Kidney epithelial cell (primary cell): ENCODE measurements at regions not wholly inside any gene's neighbourhood (a gene's known extent, or its start where the extent isn't known, plus 50 kb on each side); places are given as distances from the start of the nearest gene placed in this dataset.

Experiments used
- DNase-seq: peaks from one replicate; pipeline ENCODE4 v3.0.0-alpha.2; 2010; ENCODE audit warnings: low read depth
- H3K27me3 ChIP-seq: 2 replicates; pipeline ENCODE4 v1.6.0; 2011; ENCODE audit warnings: low read length; ENCODE audit not compliant: control insufficient read depth, insufficient read depth
- H3K36me3 ChIP-seq: 2 replicates; pipeline ENCODE4 v1.5.1; 2011; ENCODE audit warnings: low read length; ENCODE audit not compliant: control insufficient read depth, insufficient read depth
- H3K4me3 ChIP-seq: 2 replicates; pipeline ENCODE4 v1.5.1; 2011; ENCODE audit warnings: low read depth, mild to moderate bottlenecking, control low read depth, low read length
- TF ChIP-seq, protein P1 (sequence below): IDR thresholded peaks from 2 replicates; pipeline ENCODE4 v1.5.1; 2011; ENCODE audit warnings: mild to moderate bottlenecking, moderate library complexity, low read length, control low read depth, inconsistent platforms; ENCODE audit not compliant: insufficient read depth, poor library complexity, severe bottlenecking

DNA sequence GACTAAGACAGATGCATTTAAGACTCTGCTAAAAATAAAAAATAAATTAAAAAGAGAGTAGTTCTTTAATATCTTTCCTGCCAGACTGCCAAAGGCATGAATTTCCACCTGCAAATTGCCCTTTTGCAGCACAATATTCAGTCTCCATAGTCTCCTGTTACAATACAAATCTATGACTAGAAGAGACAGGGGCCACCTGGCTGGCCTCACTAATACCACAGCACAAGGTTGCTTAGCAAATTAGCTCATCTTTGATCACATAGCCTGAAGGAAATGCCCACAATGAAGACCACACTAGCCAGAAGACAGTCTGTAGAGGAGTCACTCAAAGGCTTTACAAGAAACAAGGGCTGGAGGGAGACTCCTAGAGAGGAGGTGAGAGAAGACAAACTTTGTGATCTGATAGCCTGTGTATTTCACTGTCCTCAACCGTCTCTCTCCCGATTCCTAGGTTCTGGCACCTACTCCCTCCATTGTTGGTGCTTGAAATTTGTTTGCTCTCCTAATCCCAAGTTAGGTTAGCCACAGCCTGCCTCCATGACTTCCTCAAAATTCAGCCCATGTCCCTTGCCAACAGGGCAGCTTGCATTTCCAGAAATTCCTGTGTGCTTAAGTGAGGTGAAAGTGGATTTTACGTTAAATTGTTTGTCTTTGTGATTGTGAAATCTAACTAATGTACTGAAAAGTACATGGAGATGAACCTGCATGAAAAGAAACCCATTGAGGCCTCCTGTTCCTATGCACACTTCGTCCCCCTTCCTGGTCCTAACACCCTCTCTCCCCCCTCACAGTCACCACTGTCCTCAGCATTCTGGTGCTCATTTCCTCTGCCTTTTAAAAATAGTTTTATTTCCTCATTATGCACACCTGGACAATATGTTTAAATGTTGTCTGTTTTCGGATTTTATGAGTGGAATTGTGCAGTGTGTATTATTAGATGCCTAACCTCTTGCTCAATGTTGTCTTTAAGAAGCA, 88.7 kb upstream of the PLXNC1 start:
- TF ChIP-seq, protein P1, sequence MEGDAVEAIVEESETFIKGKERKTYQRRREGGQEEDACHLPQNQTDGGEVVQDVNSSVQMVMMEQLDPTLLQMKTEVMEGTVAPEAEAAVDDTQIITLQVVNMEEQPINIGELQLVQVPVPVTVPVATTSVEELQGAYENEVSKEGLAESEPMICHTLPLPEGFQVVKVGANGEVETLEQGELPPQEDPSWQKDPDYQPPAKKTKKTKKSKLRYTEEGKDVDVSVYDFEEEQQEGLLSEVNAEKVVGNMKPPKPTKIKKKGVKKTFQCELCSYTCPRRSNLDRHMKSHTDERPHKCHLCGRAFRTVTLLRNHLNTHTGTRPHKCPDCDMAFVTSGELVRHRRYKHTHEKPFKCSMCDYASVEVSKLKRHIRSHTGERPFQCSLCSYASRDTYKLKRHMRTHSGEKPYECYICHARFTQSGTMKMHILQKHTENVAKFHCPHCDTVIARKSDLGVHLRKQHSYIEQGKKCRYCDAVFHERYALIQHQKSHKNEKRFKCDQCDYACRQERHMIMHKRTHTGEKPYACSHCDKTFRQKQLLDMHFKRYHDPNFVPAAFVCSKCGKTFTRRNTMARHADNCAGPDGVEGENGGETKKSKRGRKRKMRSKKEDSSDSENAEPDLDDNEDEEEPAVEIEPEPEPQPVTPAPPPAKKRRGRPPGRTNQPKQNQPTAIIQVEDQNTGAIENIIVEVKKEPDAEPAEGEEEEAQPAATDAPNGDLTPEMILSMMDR = no peak
- no peak overlapping the region for H3K4me3 ChIP-seq
- no peak for DNase-seq
- H3K36me3 ChIP-seq = no peaks in the 10 kb centered on the region
- H3K27me3 ChIP-seq = no peaks in the 10 kb centered on the region

DNA sequence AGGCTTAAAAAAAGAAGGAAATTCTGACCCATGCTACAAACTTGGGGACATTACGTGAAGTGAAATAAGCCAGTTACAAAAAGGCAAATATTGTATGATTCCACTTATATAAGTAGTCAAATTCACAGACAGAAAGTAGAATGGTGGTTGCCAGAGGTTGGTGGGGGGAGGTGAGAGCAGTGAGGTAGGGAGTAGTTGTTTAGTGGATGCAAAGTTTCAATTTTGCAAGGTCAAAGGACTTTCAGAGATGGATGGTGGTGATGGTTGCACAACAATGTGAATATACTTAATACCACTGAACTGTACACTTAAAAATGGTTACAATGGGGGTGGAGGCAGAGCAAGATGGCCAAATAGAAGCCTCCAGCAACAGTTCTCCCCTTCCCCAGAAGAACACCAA, 86.2 kb upstream of the PLXNC1 start:
- no peak for DNase-seq
- no peaks in the 10 kb centered on the region for H3K36me3 ChIP-seq
- H3K4me3 ChIP-seq = no peak overlapping the region
- H3K27me3 ChIP-seq = no peaks in the 10 kb centered on the region
- TF ChIP-seq, protein P1 = no peak

DNA sequence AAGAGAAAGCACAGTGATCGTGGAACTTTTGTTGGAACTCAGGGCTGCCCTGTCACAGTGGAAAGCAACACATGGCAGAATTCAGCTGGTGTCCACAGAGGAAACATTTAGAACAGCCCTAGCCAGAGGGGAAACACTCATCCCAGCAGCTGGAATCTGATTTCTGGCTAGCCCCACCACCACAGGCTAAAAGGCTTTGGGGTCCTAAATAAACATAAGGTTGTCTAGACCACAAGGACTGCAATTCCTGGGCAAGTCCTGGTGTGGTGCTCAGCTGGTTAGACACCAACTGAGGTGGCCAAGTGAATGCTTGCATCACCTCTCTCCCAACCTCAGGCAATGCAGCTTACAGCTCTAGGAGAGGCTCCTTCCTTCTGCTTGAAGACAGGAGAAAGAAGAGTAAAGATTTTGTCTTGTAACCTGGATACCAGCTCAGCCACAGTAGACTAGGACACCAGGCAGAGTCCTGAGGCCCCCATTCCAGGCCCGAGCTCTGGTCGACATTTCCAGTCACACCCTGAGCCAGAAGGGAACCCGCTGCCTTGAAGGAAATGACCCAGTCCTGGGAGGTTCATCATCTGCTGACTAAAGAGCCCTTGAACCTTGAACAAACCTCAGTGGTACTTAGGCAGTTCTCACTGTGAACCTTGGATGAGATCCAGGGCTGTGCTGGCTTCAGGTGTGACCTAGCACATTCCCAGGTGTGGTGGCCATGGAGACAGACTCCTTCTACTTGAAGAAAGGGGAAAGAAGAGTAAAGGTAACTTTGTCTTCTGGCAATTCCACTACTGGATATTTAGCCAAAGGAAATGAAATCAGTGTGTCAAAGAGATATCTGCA, 85.4 kb upstream of the PLXNC1 start:
- Histone ChIP-seq H3K36me3 (no peaks in the 10 kb centered on the region), H3K27me3 (no peaks in the 10 kb centered on the region), H3K4me3 (no peak overlapping the region)
- DNase-seq = no peak
- TF ChIP-seq, protein P1 = no peak

DNA sequence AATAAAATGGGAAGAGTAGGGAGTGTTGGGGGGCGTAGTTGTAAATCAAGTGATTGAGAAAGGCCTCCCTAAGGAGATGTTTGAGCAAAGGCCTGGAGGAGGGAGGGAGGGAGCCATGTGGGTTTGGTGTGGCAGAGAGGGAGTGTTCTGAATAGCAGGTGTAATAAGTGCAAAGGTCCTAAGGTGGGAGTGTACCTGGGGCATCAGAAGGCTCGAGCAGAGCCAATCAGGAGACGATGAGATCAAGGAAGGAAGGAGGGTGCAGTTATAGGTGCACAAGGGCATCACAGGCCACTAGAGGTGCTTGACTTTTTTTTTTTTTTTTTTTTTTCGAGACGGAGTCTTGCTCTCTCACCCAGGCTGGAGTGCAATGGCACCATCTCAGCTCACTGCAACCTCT, 77.9 kb upstream of the PLXNC1 start:
- no peaks in the 10 kb centered on the region for H3K36me3 ChIP-seq
- TF ChIP-seq, protein P1 = no peak
- DNase-seq = no peak
- no peaks in the 10 kb centered on the region for H3K27me3 ChIP-seq
- H3K4me3 ChIP-seq = no peak overlapping the region

DNA sequence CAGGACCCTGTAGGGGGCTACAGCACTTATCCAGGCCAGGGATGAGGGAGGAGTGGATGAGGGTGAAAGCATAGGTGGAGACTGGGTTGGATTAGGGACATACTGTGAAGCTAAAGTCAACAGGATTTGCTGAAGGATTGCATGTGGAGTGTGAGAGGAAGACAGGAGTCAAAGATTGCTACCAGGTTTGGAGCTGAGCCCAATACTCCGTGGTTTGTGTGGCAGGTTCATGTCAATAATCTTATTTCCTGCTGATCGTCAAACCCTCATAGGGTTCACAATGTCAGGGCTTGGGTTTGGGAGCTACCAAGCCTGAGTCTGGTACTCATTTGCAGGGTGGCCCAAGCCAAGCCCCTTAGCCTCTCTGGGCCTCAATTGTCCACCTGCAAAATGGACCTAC, 77.1 kb upstream of the PLXNC1 start:
- DNase-seq = no peak
- TF ChIP-seq, protein P1 = no peak
- no peaks in the 10 kb centered on the region for H3K27me3 ChIP-seq
- H3K4me3 ChIP-seq = no peak overlapping the region
- no peaks in the 10 kb centered on the region for H3K36me3 ChIP-seq
